ENCODE measurements at regions not wholly inside any gene's neighbourhood (a gene's known extent, or its start where the extent isn't known, plus 50 kb on each side); places are given as distances from the start of the nearest gene placed in this dataset.

GRCh38 chr1:95733671-95734070 lies 499.7 kb downstream of the RWDD3 start:
- intact Hi-C loops (cut with micrococcal nuclease): no loop called here
- H3K36me3 ChIP-seq (ENCODE audit: low read depth, low read length): no peaks in the 10 kb centered on the region
- no peaks in the 10 kb centered on the region for H4K20me1 ChIP-seq (ENCODE audit: low read length)
- BruUV-seq (replicated peaks): no TSS peak
- CTCF ChIA-PET: no interaction called here
- DNase-seq: no peak
- no peak overlapping the region for H3K9ac ChIP-seq (ENCODE audit: low read length)
- no peak overlapping the region for H2AFZ ChIP-seq (ENCODE audit: low read length)
- no peak overlapping the region for H3K4me2 ChIP-seq (ENCODE audit: low read length)
- no peak overlapping the region for H3K27ac ChIP-seq (ENCODE audit: low read length)
- H3K79me2 ChIP-seq (ENCODE audit: low read length): no peaks in the 10 kb centered on the region
- no peaks in the 10 kb centered on the region for H3F3A ChIP-seq (ENCODE audit: low read length, unreplicated experiment)
- POLR2A ChIA-PET (ENCODE audit: unreplicated experiment): no interaction called here
- no peak for TF ChIP-seq EZH2 (IDR thresholded peaks at IDR 0.05; ENCODE audit: low read length, unreplicated experiment)
- H3K4me1 ChIP-seq (ENCODE audit: insufficient read depth, low read length): no peaks in the 10 kb centered on the region
- H3K9me3 ChIP-seq (ENCODE audit: low read length): no peaks in the 10 kb centered on the region
- H3K9me2 ChIP-seq (replicated peaks; ENCODE audit: low read length): no peaks in the 10 kb centered on the region
- ATAC-seq: no peak
- H3K27me3 ChIP-seq (ENCODE audit: low read length): no peaks in the 10 kb centered on the region
- H3K4me3 ChIP-seq (ENCODE audit: low read length): no peak overlapping the region

GRCh38 chr1:95734560-95734959 lies 500.6 kb downstream of the RWDD3 start:
- Histone ChIP-seq H4K20me1 (ENCODE audit: low read length) (no peaks in the 10 kb centered on the region), H3K4me1 (ENCODE audit: insufficient read depth, low read length) (no peaks in the 10 kb centered on the region), H3K79me2 (ENCODE audit: low read length) (no peaks in the 10 kb centered on the region), H3K9me2 (replicated peaks; ENCODE audit: low read length) (no peaks in the 10 kb centered on the region), H3K27ac (ENCODE audit: low read length) (no peak overlapping the region), H3K9ac (ENCODE audit: low read length) (no peak overlapping the region), H3K9me3 (ENCODE audit: low read length) (no peaks in the 10 kb centered on the region), H3K27me3 (ENCODE audit: low read length) (no peaks in the 10 kb centered on the region), H3K4me3 (ENCODE audit: low read length) (no peak overlapping the region), H3K4me2 (ENCODE audit: low read length) (no peak overlapping the region), H3K36me3 (ENCODE audit: low read depth, low read length) (no peaks in the 10 kb centered on the region), H3F3A (ENCODE audit: low read length, unreplicated experiment) (no peaks in the 10 kb centered on the region), H2AFZ (ENCODE audit: low read length) (no peak overlapping the region)
- intact Hi-C loops (cut with micrococcal nuclease): no loop called here
- BruUV-seq (replicated peaks): no TSS peak
- DNase-seq (no peak), ATAC-seq (no peak)
- TF ChIP-seq CTCF (conservative IDR thresholded peaks at IDR 0.05; ENCODE audit: low read depth, low read length): no peak
- TF ChIP-seq EZH2 (IDR thresholded peaks at IDR 0.05; ENCODE audit: low read length, unreplicated experiment): no peak
- no peak for TF ChIP-seq EZH2phosphoT487 (IDR thresholded peaks at IDR 0.05; ENCODE audit: borderline replicate concordance, low read length)
- ChIA-PET CTCF (no interaction called here), POLR2A (ENCODE audit: unreplicated experiment) (no interaction called here)

GRCh38 chr1:95742591-95743089 lies 508.6 kb downstream of the RWDD3 start:
- no peaks in the 10 kb centered on the region for H3K27me3 ChIP-seq (ENCODE audit: low read length)
- no peaks in the 10 kb centered on the region for H3K9me3 ChIP-seq (ENCODE audit: low read length)
- intact Hi-C loops (cut with micrococcal nuclease): no loop called here
- H3K9ac ChIP-seq (ENCODE audit: low read length): no peak overlapping the region
- ChIA-PET POLR2A (ENCODE audit: unreplicated experiment) (no interaction called here), CTCF (no interaction called here)
- H3K9me2 ChIP-seq (replicated peaks; ENCODE audit: low read length): no peaks in the 10 kb centered on the region
- H3K27ac ChIP-seq (ENCODE audit: low read length): no peak overlapping the region
- H3K4me3 ChIP-seq (ENCODE audit: low read length): no peak overlapping the region
- ATAC-seq (no peak), DNase-seq (peak; percentile 20)
- TF ChIP-seq EZH2 (IDR thresholded peaks at IDR 0.05; ENCODE audit: low read length, unreplicated experiment) (no peak), CTCF (conservative IDR thresholded peaks at IDR 0.05; ENCODE audit: low read depth, low read length) (no peak), EZH2phosphoT487 (IDR thresholded peaks at IDR 0.05; ENCODE audit: borderline replicate concordance, low read length) (no peak)
- no peaks in the 10 kb centered on the region for H3F3A ChIP-seq (ENCODE audit: low read length, unreplicated experiment)
- no peaks in the 10 kb centered on the region for H3K36me3 ChIP-seq (ENCODE audit: low read depth, low read length)
- no peak overlapping the region for H3K4me2 ChIP-seq (ENCODE audit: low read length)
- no peaks in the 10 kb centered on the region for H4K20me1 ChIP-seq (ENCODE audit: low read length)
- no peaks in the 10 kb centered on the region for H3K4me1 ChIP-seq (ENCODE audit: insufficient read depth, low read length)
- no peaks in the 10 kb centered on the region for H3K79me2 ChIP-seq (ENCODE audit: low read length)
- no TSS peak for BruUV-seq (replicated peaks)
- H2AFZ ChIP-seq (ENCODE audit: low read length): peak overlapping the region; percentile 30; the same call in 1 of the 2 replicates
